ENCODE measurements at regions not wholly inside any gene's neighbourhood (a gene's known extent, or its start where the extent isn't known, plus 50 kb on each side); places are given as distances from the start of the nearest gene placed in this dataset.

DNA sequence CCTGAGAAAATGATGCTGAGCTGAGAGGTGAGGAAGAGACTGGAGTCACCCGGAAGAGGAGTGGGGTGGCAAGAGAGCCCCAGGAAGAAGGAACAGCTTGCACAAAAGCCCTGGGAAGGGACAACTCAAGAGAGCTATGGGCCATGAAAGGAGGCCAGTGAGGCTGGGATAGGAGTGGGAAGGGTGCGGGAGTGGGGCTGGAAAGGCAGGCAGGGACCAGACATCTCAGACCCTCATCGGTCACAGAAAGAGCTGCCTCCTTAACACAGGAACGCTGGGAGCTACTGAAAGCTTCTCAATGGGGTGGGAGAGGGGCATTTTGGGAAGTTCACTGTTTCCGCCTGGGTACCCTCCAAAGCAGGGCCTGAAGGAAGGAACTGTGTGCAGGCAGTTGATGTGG, 122.0 kb upstream of the UNC5B start:
- Histone ChIP-seq H3K36me3 (replicated peaks) (no peaks in the 10 kb centered on the region), H3K4me3 (ENCODE audit: low read depth, low read length) (no peak overlapping the region), H3K27ac (no peak overlapping the region), H3K27me3 (replicated peaks) (no peaks in the 10 kb centered on the region)
- TF ChIP-seq, protein P1, sequence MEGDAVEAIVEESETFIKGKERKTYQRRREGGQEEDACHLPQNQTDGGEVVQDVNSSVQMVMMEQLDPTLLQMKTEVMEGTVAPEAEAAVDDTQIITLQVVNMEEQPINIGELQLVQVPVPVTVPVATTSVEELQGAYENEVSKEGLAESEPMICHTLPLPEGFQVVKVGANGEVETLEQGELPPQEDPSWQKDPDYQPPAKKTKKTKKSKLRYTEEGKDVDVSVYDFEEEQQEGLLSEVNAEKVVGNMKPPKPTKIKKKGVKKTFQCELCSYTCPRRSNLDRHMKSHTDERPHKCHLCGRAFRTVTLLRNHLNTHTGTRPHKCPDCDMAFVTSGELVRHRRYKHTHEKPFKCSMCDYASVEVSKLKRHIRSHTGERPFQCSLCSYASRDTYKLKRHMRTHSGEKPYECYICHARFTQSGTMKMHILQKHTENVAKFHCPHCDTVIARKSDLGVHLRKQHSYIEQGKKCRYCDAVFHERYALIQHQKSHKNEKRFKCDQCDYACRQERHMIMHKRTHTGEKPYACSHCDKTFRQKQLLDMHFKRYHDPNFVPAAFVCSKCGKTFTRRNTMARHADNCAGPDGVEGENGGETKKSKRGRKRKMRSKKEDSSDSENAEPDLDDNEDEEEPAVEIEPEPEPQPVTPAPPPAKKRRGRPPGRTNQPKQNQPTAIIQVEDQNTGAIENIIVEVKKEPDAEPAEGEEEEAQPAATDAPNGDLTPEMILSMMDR (IDR thresholded peaks at IDR 0.05; ENCODE audit: low read depth, low read length, missing control alignments), result no peak
- no peak for DNase-seq
- in situ Hi-C loops (cut with HindIII; ENCODE audit: low pct_ligation_motif_present, low sequenced_read_pairs), result no loop called here

DNA sequence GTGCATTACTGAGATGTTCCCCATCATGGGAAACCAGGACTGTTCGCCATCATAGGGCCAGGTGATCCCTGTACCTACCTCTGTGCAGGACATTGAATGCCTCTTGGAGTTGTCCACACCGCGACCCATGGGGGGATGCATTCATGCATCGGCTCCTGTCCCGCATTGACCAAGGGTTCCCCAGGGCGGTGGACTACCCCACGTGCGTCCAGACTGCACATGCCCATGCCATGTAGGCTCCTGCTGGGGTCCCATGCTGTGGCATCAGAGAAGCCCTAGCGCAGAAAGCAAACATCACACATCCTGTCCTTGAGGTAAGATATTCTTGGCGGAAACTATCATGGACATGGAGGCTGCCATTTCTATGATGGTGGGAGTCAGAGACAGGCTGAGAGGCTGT, 121.6 kb upstream of the UNC5B start:
- TF ChIP-seq, protein P1 (IDR thresholded peaks at IDR 0.05; ENCODE audit: low read depth, low read length, missing control alignments), result no peak
- Histone ChIP-seq H3K36me3 (replicated peaks) (no peaks in the 10 kb centered on the region), H3K4me3 (ENCODE audit: low read depth, low read length) (no peak overlapping the region), H3K27me3 (replicated peaks) (no peaks in the 10 kb centered on the region), H3K27ac (no peak overlapping the region)
- DNase-seq, result no peak
- in situ Hi-C loops (cut with HindIII; ENCODE audit: low pct_ligation_motif_present, low sequenced_read_pairs), result no loop called here

DNA sequence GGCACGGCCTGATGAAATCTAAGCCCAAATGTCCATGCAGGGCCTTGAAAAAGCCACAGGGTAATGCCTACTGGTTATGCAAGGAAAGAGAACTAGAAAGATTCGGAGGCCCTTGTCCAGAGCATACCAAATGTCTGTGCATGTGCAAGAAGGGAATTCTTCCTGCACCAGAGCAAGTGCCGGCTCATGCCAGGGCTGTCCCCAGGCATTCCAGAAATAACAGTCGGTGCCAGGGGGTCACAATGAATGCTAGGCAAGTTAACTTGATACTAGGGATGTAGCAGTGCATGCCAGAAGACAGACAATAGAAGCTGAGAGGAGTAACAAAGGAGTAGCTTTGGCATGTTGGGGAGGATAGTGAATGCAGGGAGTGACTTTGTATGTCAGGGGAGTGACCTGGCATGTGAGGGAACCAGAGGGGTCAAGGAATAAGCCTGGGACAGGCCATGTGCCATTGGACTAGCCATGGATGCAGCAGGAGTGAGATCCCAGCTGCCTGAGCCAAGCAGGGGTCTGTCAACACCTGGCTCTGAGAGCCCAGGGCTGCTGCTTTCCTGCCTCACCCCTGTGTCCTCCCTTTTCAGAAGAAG, 119.5 kb upstream of the UNC5B start:
- H3K36me3 ChIP-seq (replicated peaks), result no peaks in the 10 kb centered on the region
- H3K27me3 ChIP-seq (replicated peaks), result no peaks in the 10 kb centered on the region
- no peak overlapping the region for H3K27ac ChIP-seq
- no peak for DNase-seq
- TF ChIP-seq, protein P1 (IDR thresholded peaks at IDR 0.05; ENCODE audit: low read depth, low read length, missing control alignments), result no peak
- in situ Hi-C loops (cut with HindIII; ENCODE audit: low pct_ligation_motif_present, low sequenced_read_pairs), result no loop called here
- H3K4me3 ChIP-seq (ENCODE audit: low read depth, low read length), result no peak overlapping the region

DNA sequence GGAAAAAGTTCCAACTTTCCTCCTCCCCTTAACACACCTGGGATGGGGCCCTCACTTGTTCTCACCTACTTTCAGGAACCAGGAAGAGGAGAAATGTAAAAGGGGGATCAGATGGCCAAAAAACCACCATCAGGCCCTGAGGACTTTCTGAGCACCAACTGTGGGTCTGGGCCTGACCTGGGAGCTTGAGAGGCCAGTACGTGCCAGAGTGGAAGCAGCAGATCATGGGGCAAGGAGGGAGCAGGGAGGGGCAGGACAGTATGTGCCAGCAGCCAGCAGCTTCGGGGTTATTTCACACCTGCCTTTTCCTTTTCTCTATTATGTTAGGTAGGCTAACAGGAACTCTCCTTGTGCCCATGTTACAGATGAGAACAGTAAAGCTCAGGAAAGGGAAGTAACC, 118.8 kb upstream of the UNC5B start:
- DNase-seq, result no peak
- no peaks in the 10 kb centered on the region for H3K36me3 ChIP-seq (replicated peaks)
- in situ Hi-C loops (cut with HindIII; ENCODE audit: low pct_ligation_motif_present, low sequenced_read_pairs), result no loop called here

DNA sequence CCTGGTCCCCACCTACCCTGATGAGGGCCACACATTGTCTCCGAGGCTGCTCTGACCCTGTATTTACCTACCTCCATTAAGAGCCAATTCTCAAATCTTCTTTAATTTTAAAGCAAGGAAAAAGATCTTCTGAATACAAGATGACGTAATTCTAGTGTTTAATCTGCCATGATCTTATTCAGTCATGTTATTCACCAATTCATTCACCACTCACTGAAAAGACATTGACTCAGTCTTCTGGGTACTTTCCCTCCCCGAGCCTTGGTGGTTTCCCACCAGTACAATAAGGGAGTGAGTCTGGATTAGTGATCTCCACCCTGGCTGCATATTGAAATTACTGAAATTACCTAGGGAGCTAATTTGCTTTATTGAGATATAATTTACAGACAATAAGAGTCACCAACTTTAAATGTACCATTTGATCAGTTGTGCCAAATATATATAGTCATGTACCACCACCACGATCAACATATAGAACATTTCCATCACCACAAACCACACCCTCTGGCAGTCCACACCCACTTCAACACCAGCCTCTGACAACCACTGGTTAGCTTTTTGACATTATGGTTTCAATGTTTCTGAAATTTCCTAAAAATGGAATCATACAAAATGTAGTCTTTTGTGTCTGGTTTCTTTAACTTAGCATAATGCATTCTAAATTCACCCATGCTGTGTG, 117.5 kb upstream of the UNC5B start:
- no peak for DNase-seq
- no peak overlapping the region for H3K27ac ChIP-seq

More for the DNA sequence above, 118.8 kb upstream of the UNC5B start:
- no peak overlapping the region for H3K27ac ChIP-seq
- no peak overlapping the region for H3K4me3 ChIP-seq (ENCODE audit: low read depth, low read length)
- TF ChIP-seq, protein P1 (IDR thresholded peaks at IDR 0.05; ENCODE audit: low read depth, low read length, missing control alignments), result no peak
- H3K27me3 ChIP-seq (replicated peaks), result no peaks in the 10 kb centered on the region

More for the DNA sequence above, 117.5 kb upstream of the UNC5B start:
- H3K36me3 ChIP-seq (replicated peaks), result no peaks in the 10 kb centered on the region
- H3K27me3 ChIP-seq (replicated peaks), result peaks cover 3% of the 10 kb centered on the region
- in situ Hi-C loops (cut with HindIII; ENCODE audit: low pct_ligation_motif_present, low sequenced_read_pairs), result no loop called here
- no peak overlapping the region for H3K4me3 ChIP-seq (ENCODE audit: low read depth, low read length)
- TF ChIP-seq, protein P1 (IDR thresholded peaks at IDR 0.05; ENCODE audit: low read depth, low read length, missing control alignments), result no peak

Data from brain microvascular endothelial cell (primary cell).